Endothelial cell of umbilical vein (primary cell): ENCODE measurements at regions not wholly inside any gene's neighbourhood (a gene's known extent, or its start where the extent isn't known, plus 50 kb on each side); places are given as distances from the start of the nearest gene placed in this dataset.

Experiments used
- CTCF ChIP-seq, 2 donors: IDR thresholded peaks; 1 replicate in 1 of 2; 2 replicates in 1 of 2; pipeline ENCODE4 v1.5.1; 2011; ENCODE audit warnings: low read length in 2 of 2, mild to moderate bottlenecking in 2 of 2, moderate library complexity in 2 of 2, control low read depth in 1 of 2, inconsistent platforms in 1 of 2, low read depth in 1 of 2; ENCODE audit not compliant: insufficient read depth in 1 of 2; ENCODE audit errors: extremely low read depth in 1 of 2
- EZH2 ChIP-seq: IDR thresholded peaks from 2 replicates; pipeline ENCODE4 v1.6.1; 2012; ENCODE audit warnings: borderline replicate concordance, low read depth, mild to moderate bottlenecking, moderate library complexity, low read length, inconsistent platforms; ENCODE audit not compliant: severe bottlenecking
- GATA2 ChIP-seq: IDR thresholded peaks from 2 replicates; pipeline ENCODE4 v1.7.0; 2011; ENCODE audit warnings: low read depth, mild to moderate bottlenecking, moderate library complexity, mixed read lengths, low read length; ENCODE audit not compliant: insufficient read length, insufficient read depth
- MAX ChIP-seq: IDR thresholded peaks from 2 replicates; pipeline ENCODE4 v1.6.1; 2011; ENCODE audit not compliant: insufficient read depth, insufficient read length
- MYC ChIP-seq: IDR thresholded peaks from one replicate; pipeline ENCODE4 v1.6.1; 2011; ENCODE audit warnings: mild to moderate bottlenecking, low read depth, low read length
- POLR2A ChIP-seq: IDR thresholded peaks from 2 replicates; pipeline ENCODE4 v1.6.1; 2012; ENCODE audit warnings: low read depth, mild to moderate bottlenecking, control low read depth, low read length

- TF ChIP-seq CTCF (IDR thresholded peaks at IDR 0.05; ENCODE audit: extremely low read depth in 1 of 2, insufficient read depth in 1 of 2, low read depth in 1 of 2, low read length in 2 of 2): no peak
- no peak for TF ChIP-seq POLR2A
- no peak for TF ChIP-seq EZH2
- TF ChIP-seq MAX: no peak
- TF ChIP-seq GATA2: no peak
- TF ChIP-seq MYC: no peak
These were observed 1718.7 kb downstream of the EFNB2 start for GRCh38 chr13:104816726-104817125.
